A549 (cell line): ENCODE measurements at regions not wholly inside any gene's neighbourhood (a gene's known extent, or its start where the extent isn't known, plus 50 kb on each side); places are given as distances from the start of the nearest gene placed in this dataset.

Experiments
- ATAC-seq, 2 experiments: fragments of 200-7000 bp in 1 of 2; fragments of >200 bp in 1 of 2; cut with Nextera tagmentation in 1 of 2; cut with Tn5 transposase in 1 of 2; 3 replicates each; pipeline versions ENCODE4 v1.8.0 to v1.9.1; 2018 to 2020; ENCODE audit warnings: mild to moderate bottlenecking in 1 of 2, moderate library complexity in 1 of 2
- CTCF ChIA-PET: fragments of 300-600 bp; sonication (Branson Sonifier 250); formaldehyde crosslinking; extraction: SDS; loops from one replicate; lab custom pipeline; 2021; ENCODE audit warnings: antibody characterized with exemption, inconsistent platforms; lab: Yijun Ruan, JAX
- POLR2A ChIA-PET: fragments of 350-600 bp; formaldehyde crosslinking; extraction: SDS; loops from one replicate; lab custom pipeline; 2021; ENCODE audit warnings: antibody characterized with exemption, inconsistent platforms; lab: Yijun Ruan, JAX
- DNase-seq, 2 experiments: peaks; one replicate each; pipeline versions ENCODE4 v3.0.0 to v3.0.0-alpha.2; 2011 to 2016; ENCODE audit warnings: low read depth in 1 of 2, low spot score in 1 of 2
- FAIRE-seq: peaks from 2 replicates; lab custom pipeline; 2011; peaks lifted over from hg19 to GRCh38; lab: Jason Lieb, UNC
- H3K27ac ChIP-seq, 2 experiments: fragments of >200 bp; sonication (Bioruptor Twin); formaldehyde crosslinking; 3 replicates each; pipeline ENCODE4 v1.5.1; 2016 to 2017
- H3K4me1 ChIP-seq: fragments of >200 bp; sonication (Bioruptor Twin); formaldehyde crosslinking; 3 replicates; pipeline ENCODE4 v1.6.1; 2016
- H3K4me2 ChIP-seq: fragments of >200 bp; sonication (Bioruptor Twin); formaldehyde crosslinking; 3 replicates; pipeline ENCODE4 v1.6.1; 2016
- H3K4me3 ChIP-seq: fragments of >200 bp; sonication (Bioruptor Twin); formaldehyde crosslinking; 3 replicates; pipeline ENCODE4 v1.5.1; 2016
- H3K9me3 ChIP-seq: fragments of >200 bp; sonication (Bioruptor Twin); formaldehyde crosslinking; 3 replicates; pipeline ENCODE4 v1.6.1; 2016
- CHD2 ChIP-seq: fragments of 150-350 bp; IDR thresholded peaks from 2 replicates; pipeline ENCODE4 v1.6.1; 2014; ENCODE audit warnings: low read length; ENCODE audit not compliant: partially characterized antibody
- ESRRA ChIP-seq: fragments of 150-350 bp; IDR thresholded peaks from 2 replicates; pipeline ENCODE4 v1.6.1; 2014; ENCODE audit warnings: mild to moderate bottlenecking, low read length, borderline replicate concordance
- FOSB ChIP-seq: fragments of 250-450 bp; sonication (Bioruptor Pico); IDR thresholded peaks from 2 replicates; pipeline ENCODE4 v1.5.0; 2020; ENCODE audit warnings: mild to moderate bottlenecking, moderate library complexity
- FOSL2 ChIP-seq, 2 experiments: fragments of 450-650 bp in 1 of 2; fragments of >200 bp in 1 of 2; sonication (Bioruptor Twin) in 1 of 2; formaldehyde crosslinking; IDR thresholded peaks; 2 replicates each; pipeline versions ENCODE4 v1.5.0 to v1.6.1; 2016 to 2020; ENCODE audit warnings: mild to moderate bottlenecking in 1 of 2, moderate library complexity in 1 of 2
- GATA3 ChIP-seq: IDR thresholded peaks from 2 replicates; pipeline ENCODE4 v1.6.1; 2012; ENCODE audit warnings: borderline replicate concordance
- HEYL ChIP-seq: fragments of 250-450 bp; sonication (Bioruptor Pico); IDR thresholded peaks from 2 replicates; pipeline ENCODE4 v1.8.0; 2021; ENCODE audit warnings: mild to moderate bottlenecking, moderate library complexity
- HOXA7 ChIP-seq: fragments of 250-450 bp; sonication (Bioruptor Pico); IDR thresholded peaks from 2 replicates; pipeline ENCODE4 v1.5.0; 2020; ENCODE audit warnings: mild to moderate bottlenecking, moderate library complexity
- HOXB13 ChIP-seq: fragments of 250-450 bp; sonication (Bioruptor Pico); IDR thresholded peaks from 2 replicates; pipeline ENCODE4 v1.5.0; 2020; ENCODE audit warnings: low read depth, mild to moderate bottlenecking, moderate library complexity
- HOXB5 ChIP-seq: fragments of 250-450 bp; sonication (Bioruptor Pico); IDR thresholded peaks from 2 replicates; pipeline ENCODE4 v1.5.0; 2020; ENCODE audit warnings: mild to moderate bottlenecking, moderate library complexity
- MAX ChIP-seq: IDR thresholded peaks from 2 replicates; pipeline ENCODE4 v1.6.1; 2012
- MYC ChIP-seq: IDR thresholded peaks from 2 replicates; pipeline ENCODE4 v1.6.1; 2012; ENCODE audit warnings: mild to moderate bottlenecking, inconsistent platforms, low read length, improper control_type of control experiment, borderline replicate concordance
- NFE2L2 ChIP-seq: fragments of 150-350 bp; conservative IDR thresholded peaks from 2 replicates; pipeline ENCODE4 v1.6.1; 2014; ENCODE audit warnings: low read length
- NR3C1 ChIP-seq: fragments of >200 bp; sonication (Bioruptor Twin); formaldehyde crosslinking; IDR thresholded peaks from 3 replicates; pipeline ENCODE4 v1.6.1; 2017
- PBX3 ChIP-seq: IDR thresholded peaks from 2 replicates; pipeline ENCODE4 v1.6.1; 2012
- SMC3 ChIP-seq: fragments of >200 bp; sonication (Bioruptor Twin); formaldehyde crosslinking; IDR thresholded peaks from 3 replicates; pipeline ENCODE4 v1.6.1; 2018; ENCODE audit warnings: inconsistent platforms
- TFCP2L1 ChIP-seq: fragments of 250-450 bp; sonication (Bioruptor Pico); IDR thresholded peaks from 2 replicates; pipeline ENCODE4 v1.5.0; 2021; ENCODE audit warnings: mild to moderate bottlenecking
- ZSCAN20 ChIP-seq: fragments of 250-450 bp; sonication (Bioruptor Pico); IDR thresholded peaks from 2 replicates; pipeline ENCODE4 v1.8.0; 2022; ENCODE audit warnings: mild to moderate bottlenecking, moderate library complexity
- WGBS: methylation state at CpG from one replicate; pipeline ENCODE4 v1.1.6; 2017; ENCODE audit errors: missing lambda C conversion rate; 5-methylcytosine and 5-hydroxymethylcytosine counted together
- TF ChIP-seq, protein P1 (sequence below): fragments of 200-600 bp; sonication (generic); IDR thresholded peaks from 2 replicates; pipeline ENCODE4 v1.6.1; 2016; ENCODE audit warnings: antibody characterized with exemption, mild to moderate bottlenecking, moderate library complexity
- TF ChIP-seq, protein P2 (sequence below): fragments of >200 bp; sonication (Bioruptor Twin); formaldehyde crosslinking; IDR thresholded peaks from 2 replicates; pipeline ENCODE4 v1.6.1; 2016
- TF ChIP-seq, protein P3 (sequence below): IDR thresholded peaks from 2 replicates; pipeline ENCODE4 v1.6.1; 2012; ENCODE audit warnings: low read depth, borderline replicate concordance
- TF ChIP-seq, protein P4 (sequence below): fragments of 450-650 bp; IDR thresholded peaks from 2 replicates; pipeline ENCODE4 v1.6.1; 2014; ENCODE audit warnings: antibody characterized with exemption

DNA sequence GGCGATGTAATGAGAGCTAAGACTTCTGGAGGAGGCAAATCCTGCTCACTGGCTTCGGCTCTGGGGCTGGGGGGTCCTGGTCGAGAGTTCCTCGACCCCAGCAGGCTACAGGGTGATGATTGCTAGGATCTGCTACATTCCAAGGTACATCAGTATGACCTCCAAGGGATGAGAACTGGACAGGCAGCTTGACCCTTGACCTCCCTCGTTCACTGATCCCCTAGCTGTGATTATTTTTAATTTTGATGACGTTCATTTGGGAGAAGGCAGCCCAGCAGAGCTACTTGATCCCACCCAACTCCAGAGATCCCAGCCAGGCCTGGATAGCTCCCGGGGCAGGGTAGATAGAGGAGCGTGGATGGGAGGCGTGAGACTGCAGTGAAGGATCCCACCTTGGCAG, 242.3 kb downstream of the MAF start:
- WGBS, result 26% methylated on average over 9 of the region's 9 CpGs
- H3K27ac ChIP-seq, result no peak overlapping the region
- ChIA-PET POLR2A (no interaction called here), CTCF (no interaction called here)
- H3K4me3 ChIP-seq, result no peak overlapping the region
- DNase-seq, result no peak
- H3K4me1 ChIP-seq, result no peaks in the 10 kb centered on the region
- TF ChIP-seq HEYL (CRISPR knock-in tag) (no peak), HOXB5 (CRISPR knock-in tag) (no peak), MAX (no peak)
- TF ChIP-seq, protein P1, sequence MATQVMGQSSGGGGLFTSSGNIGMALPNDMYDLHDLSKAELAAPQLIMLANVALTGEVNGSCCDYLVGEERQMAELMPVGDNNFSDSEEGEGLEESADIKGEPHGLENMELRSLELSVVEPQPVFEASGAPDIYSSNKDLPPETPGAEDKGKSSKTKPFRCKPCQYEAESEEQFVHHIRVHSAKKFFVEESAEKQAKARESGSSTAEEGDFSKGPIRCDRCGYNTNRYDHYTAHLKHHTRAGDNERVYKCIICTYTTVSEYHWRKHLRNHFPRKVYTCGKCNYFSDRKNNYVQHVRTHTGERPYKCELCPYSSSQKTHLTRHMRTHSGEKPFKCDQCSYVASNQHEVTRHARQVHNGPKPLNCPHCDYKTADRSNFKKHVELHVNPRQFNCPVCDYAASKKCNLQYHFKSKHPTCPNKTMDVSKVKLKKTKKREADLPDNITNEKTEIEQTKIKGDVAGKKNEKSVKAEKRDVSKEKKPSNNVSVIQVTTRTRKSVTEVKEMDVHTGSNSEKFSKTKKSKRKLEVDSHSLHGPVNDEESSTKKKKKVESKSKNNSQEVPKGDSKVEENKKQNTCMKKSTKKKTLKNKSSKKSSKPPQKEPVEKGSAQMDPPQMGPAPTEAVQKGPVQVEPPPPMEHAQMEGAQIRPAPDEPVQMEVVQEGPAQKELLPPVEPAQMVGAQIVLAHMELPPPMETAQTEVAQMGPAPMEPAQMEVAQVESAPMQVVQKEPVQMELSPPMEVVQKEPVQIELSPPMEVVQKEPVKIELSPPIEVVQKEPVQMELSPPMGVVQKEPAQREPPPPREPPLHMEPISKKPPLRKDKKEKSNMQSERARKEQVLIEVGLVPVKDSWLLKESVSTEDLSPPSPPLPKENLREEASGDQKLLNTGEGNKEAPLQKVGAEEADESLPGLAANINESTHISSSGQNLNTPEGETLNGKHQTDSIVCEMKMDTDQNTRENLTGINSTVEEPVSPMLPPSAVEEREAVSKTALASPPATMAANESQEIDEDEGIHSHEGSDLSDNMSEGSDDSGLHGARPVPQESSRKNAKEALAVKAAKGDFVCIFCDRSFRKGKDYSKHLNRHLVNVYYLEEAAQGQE, result no peak
- no peak overlapping the region for H3K4me2 ChIP-seq
- no peak for FAIRE-seq
- ATAC-seq, result no peak
- no peaks in the 10 kb centered on the region; the same call in 2 of the 3 replicates for H3K9me3 ChIP-seq

- ChIA-PET POLR2A (no interaction called here), CTCF (no interaction called here)
- TF ChIP-seq GATA3 (no peak), SMC3 (no peak), ESRRA (no peak), FOSB (CRISPR knock-in tag) (no peak)
- 13% methylated on average over 15 of the region's 15 CpGs for WGBS
- DNase-seq (no peak), ATAC-seq (no peak), FAIRE-seq (no peak)
- Histone ChIP-seq H3K27ac (no peak overlapping the region), H3K4me2 (no peak overlapping the region), H3K4me3 (no peak overlapping the region), H3K4me1 (no peaks in the 10 kb centered on the region), H3K9me3 (no peaks in the 10 kb centered on the region; the same call in 2 of the 3 replicates)
Measured at GRCh38 chr16:79355600-79356358, 244.8 kb downstream of the MAF start.

- H3K4me1 ChIP-seq, result no peaks in the 10 kb centered on the region
- no peak overlapping the region for H3K27ac ChIP-seq
- POLR2A ChIA-PET, result no interaction called here
- no peak overlapping the region for H3K4me3 ChIP-seq
- TF ChIP-seq ZSCAN20 (no peak), HOXB13 (no peak), PBX3 (no peak), GATA3 (no peak), NFE2L2 (no peak), CHD2 (no peak), HOXA7 (CRISPR knock-in tag) (no peak), MYC (no peak), HOXB5 (CRISPR knock-in tag) (no peak), FOSL2 (IDR thresholded peaks at IDR 0.05) (no peak), FOSL2 (CRISPR knock-in tag; IDR thresholded peaks at IDR 0.05) (no peak), TFCP2L1 (CRISPR knock-in tag) (no peak), NR3C1 (no peak)
- TF ChIP-seq, protein P2, sequence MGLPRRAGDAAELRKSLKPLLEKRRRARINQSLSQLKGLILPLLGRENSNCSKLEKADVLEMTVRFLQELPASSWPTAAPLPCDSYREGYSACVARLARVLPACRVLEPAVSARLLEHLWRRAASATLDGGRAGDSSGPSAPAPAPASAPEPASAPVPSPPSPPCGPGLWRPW, result no peak
- TF ChIP-seq, protein P3, sequence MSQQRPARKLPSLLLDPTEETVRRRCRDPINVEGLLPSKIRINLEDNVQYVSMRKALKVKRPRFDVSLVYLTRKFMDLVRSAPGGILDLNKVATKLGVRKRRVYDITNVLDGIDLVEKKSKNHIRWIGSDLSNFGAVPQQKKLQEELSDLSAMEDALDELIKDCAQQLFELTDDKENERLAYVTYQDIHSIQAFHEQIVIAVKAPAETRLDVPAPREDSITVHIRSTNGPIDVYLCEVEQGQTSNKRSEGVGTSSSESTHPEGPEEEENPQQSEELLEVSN, result no peak
- TF ChIP-seq, protein P4, sequence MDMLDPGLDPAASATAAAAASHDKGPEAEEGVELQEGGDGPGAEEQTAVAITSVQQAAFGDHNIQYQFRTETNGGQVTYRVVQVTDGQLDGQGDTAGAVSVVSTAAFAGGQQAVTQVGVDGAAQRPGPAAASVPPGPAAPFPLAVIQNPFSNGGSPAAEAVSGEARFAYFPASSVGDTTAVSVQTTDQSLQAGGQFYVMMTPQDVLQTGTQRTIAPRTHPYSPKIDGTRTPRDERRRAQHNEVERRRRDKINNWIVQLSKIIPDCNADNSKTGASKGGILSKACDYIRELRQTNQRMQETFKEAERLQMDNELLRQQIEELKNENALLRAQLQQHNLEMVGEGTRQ, result no peak
- no peak for ATAC-seq
- no peak overlapping the region for H3K4me2 ChIP-seq
- no peak for FAIRE-seq
- 36% methylated on average over 7 of the region's 7 CpGs for WGBS
- CTCF ChIA-PET, result interaction anchor here (0.6 to 1.5 kb wide), 2 partner anchors 9 to 49 kb away, joined by 3 to 4 read pairs; no protein-coding TSS in a partner anchor
- DNase-seq, result no peak
- no peaks in the 10 kb centered on the region; the same call in 2 of the 3 replicates for H3K9me3 ChIP-seq
Measured at GRCh38 chr16:79351927-79352326, 248.6 kb downstream of the MAF start.
